Inflammatory macrophage (primary cell): ENCODE measurements at regions not wholly inside any gene's neighbourhood (a gene's known extent, or its start where the extent isn't known, plus 50 kb on each side); places are given as distances from the start of the nearest gene placed in this dataset.

Experiments
- DNase-seq, 2 donors: peaks; one replicate each; pipeline ENCODE4 v3.0.0-alpha.2; 2020 to 2022

- DNase-seq: no peak
Measured at GRCh38 chr4:152234571-152234970, 301.3 kb downstream of the FBXW7 start.

GRCh38 chr4:152232271-152232670 is 303.6 kb downstream of the FBXW7 start:
- DNase-seq: no peak

DNA sequence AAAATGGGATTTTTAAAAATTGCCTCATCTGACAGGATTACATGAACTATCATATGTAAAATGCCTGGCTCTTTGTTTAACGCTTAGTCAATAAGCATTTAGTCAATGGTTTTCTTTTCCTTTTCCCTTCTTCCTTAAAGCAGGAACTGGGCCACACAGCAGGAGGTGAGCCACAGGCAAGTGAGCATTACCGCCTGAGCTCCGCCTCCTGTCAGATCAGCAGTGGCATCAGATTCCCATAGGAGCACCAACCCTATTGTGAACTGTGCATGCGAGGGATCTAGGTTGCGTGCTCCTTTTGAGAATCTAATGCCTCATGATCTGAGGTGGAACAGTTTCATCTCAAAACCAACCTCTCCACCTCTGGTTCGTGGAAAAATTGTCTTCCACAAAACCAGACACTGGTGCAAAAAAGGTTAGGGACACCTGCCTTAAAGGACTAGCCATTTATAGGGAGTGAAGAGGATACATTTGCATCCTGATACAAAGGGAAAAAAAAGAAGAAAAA is 306.1 kb downstream of the FBXW7 start:
- DNase-seq: no peak

- DNase-seq: no peak
Measured at GRCh38 chr4:152225680-152226079, 310.2 kb downstream of the FBXW7 start.

GRCh38 chr4:152224721-152225420 is 311.0 kb downstream of the FBXW7 start:
- DNase-seq: no peak

DNA sequence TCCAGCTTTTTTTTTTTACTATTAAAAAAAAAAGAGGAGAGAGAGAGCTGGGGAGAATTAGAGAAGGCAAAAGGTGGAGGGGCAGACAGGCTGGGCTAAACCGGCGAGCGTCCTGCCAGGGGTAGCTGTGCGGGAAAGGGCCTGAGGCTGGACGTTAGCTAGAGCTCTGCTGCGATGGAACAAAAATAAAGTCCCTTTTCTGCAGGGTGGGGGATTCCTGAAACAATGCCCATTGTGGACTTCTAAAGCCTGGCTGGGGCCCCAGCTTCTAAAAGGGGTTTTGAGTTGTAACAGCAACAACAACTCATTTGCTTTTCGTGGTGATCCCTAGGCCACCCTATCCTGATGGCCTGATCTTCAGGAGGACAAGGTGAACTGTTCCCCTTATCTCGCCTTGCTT is 311.7 kb downstream of the FBXW7 start:
- DNase-seq: no peak

GRCh38 chr4:152223600-152223999 is 312.3 kb downstream of the FBXW7 start:
- DNase-seq: no peak

DNA sequence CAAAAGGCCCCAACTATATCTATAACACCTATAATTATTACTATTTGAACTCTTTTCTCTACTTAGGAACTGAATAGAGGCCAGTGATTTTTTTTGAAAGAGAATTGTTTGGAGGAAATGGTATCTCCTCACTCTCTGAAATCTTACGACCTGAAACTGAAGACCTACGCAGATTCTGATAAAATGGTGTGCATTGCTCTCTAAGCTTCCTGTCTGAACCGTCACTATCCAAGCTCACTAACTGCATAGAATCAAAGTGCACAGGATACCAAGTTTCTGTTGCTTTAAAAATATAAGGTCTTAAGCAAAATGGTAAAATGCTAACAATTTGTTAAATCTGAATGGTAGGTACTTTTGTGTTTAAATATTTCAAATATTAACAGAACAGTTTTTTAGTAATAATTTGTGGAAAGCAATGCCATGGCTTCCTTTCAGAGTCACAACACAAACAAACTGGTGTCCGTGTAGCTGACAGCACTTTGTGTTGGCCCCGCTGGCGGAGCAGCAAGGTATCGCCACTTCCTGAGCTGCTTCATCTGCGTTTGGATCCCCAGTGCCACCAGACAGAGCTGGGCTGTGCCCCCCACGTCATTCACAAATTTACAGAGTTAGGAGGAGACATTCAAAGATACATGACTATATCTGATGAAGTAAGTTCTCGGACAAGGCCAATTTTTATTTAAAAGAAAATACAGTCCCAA is 313.9 kb downstream of the FBXW7 start:
- no peak for DNase-seq

GRCh38 chr4:152220201-152220666 is 315.7 kb downstream of the FBXW7 start:
- no peak for DNase-seq

DNA sequence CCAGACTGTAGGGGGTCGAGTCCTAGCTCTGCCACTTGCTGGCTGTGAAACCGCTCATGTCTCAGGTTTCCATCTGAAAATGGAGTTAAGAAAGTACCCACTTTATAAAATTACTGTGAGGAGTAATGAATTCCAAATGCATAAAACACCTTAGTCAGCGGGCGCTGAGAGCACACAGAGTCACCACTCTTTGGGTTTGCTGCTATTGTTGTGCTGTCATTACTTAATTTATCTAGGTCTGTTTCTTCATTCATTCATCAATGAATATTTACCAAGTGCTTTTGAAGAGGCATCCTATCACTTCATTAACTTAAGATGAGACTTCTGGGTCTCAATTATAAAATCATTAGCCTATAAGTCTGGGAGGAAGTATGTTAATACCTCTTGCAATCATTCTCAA is 317.3 kb downstream of the FBXW7 start:
- DNase-seq: no peak

DNA sequence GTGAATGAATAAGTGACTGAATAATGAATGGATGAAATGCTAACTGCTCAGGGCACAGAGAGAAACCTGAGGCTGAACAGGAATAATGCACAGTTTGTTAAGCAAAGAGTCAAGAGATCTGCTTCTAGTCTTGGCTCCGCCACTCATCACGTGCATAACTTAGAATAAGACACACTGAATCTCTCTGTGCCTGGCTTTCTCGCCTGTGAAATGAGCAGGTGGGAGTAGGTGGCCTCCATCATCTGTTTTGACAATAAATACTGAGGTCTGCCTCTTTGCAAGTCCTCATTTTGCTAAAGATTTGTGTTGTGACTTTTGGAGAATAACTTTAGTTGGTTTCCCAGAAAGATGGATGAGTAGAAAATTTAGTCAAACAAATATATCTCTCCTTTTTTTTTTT is 318.0 kb downstream of the FBXW7 start:
- no peak for DNase-seq

DNA sequence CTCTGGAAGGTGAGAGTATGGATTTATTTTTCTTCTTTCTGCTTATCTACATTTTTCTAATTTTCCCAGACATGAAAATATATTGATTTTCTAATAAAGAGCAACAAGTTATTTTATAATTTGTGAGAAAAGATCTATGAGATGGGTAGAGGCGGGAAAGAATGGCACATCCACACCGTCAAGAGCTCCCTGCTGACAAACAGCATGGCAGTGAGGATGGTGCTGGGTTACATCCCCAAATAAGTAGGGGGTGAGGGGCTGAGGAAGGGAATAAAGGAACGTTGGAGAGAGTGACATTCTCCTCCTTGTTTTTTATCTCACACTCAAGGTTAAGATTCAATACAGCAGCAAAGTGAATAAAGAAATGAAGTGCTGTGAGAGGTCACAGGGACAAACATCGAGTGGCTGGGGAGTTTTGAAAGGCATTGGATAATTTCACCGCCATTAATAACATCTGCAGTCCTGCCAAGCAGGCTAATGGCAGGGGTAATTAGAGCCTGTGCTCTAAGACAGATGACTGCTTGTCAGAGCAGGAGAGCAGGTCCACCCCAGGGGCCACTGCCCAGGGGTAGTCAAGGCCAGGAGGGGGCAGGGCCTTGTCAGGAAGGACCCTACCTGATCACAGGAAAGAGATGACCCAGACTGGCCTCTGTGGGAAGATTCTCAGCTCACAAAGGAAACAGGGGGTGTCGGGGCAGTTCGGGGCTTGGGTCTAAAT is 323.8 kb downstream of the FBXW7 start:
- DNase-seq: no peak

DNA sequence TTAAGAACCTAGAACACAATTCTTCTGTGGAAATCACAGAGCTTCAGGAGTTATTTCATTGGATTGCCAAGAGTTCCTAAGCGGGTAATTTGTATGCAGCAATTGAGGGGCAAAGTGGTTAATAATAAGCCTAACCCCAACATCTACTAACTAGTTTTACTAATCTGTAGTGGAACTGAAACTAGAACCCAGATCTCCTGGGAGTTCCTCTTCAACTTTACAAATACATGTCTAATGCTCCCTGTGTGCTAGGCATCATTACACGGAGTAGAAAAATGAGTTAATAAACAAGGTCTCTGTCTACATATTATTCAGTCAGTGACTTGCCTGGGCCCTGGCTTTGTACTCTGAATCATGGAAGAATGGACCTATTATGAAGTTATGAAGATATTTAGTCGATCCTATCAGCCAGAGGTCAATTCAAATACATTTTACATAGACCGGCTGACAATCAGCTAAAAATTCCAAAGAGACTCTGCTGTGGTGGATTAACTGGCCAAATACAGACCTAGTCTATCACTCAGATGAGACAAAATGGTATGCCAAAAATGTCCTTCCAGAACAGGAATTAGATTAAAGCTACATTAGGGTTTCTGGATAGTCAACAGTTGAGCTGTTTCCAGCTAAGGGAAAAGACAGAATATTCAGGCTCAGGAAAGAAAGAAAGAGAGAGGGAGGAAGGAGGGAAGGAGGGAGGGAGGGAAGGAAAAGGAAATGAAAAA is 326.0 kb downstream of the FBXW7 start:
- DNase-seq: no peak

- DNase-seq: no peak
Measured at GRCh38 chr4:152207378-152207720, 328.5 kb downstream of the FBXW7 start.

- no peak for DNase-seq
Measured at GRCh38 chr4:152206646-152207377, 329.1 kb downstream of the FBXW7 start.

DNA sequence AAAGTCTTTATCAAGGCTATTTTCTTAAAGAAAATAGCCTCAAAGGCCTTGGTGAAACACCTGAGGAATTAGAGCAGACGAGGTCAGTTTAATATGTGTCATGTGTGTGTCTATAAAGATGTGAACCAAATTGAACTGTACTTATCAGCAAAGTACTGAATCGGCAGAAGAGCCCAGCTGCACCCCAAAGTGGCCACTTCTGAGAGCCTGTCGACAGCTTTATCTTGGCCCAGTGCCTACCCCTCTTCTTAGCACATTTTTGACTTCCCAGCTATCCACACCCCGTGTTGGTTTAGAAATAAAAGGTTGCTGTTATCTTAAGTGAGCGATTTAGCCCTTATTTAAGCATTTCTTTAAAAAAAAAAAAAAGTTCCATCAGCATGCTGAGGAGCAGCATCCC is 329.7 kb downstream of the FBXW7 start:
- no peak for DNase-seq

DNA sequence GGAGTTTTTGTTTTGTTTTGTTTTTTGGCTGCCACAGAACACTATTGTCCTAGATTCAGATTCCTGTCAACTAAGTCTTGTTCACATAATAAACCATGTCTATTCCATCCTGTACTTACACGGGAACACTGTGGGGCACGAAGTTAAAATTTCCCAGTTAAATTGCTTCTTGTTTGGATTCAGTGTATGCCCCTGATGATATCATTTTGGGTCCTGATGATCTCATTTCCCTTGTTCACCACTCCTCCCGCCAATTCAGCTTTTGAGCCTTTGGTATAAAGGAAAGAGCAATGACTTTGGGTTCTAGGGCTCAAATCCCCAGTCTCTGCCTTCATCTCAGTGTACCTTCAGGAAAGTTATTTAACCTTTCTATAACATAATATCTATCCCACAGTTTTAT is 333.5 kb downstream of the FBXW7 start:
- DNase-seq: no peak

DNA sequence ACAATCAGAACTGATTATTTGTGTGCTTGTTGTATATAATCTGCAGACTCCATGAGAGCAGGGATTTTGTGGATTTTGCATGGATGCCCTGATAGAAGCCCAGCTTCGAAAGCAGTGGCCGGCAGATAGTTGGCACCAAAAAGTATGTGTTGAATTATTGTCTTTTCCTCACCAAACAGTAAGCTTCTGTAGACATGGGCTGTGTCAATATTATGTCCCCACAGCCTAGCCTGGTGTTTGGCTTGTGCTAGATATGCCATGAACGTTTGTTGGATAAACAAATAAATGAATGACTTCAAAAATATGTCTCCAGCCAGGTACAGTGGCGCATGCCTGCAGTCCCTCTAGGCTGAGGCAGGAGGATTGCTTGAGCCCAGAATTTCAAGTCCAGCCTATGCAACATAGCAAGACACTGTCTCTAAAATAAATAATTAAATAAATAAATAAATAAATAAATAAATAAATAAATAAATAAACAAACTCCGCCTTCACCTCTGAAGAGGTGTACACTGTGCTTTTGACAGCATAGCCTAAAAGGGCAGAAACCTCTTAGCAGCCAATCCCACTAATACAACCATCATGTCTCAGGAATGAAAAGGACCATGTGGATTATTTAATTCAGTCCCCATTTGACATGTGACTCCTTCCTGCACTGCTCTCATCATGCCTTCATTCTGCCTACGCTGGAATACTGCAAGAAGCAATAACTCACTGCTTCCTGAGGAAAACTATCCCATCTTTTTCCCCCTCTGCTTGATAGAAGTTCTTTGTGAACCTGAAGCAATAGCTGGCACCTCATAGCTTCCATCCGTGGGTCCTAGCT is 335.2 kb downstream of the FBXW7 start:
- DNase-seq: no peak

DNA sequence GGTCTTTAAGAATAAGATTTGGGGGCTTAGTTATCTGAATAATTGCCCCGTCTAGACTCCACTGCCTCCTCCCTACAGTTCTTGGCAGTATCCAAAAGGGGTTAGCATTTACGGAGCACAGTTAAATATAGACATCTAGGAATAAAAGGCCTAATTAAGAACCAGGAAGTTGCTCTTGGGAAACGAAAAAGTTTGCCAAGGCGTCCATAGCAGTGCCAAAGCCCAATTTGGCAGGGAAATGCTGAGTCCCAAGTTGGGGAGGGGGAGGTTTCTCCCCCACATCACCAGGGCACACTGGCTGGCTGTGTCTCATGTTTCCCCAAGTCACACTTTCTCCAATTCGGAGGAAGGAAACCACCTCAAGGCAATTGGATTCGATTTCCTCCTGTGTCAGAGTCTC is 338.7 kb downstream of the FBXW7 start:
- DNase-seq: no peak

GRCh38 chr4:152195888-152196287 is 340.0 kb downstream of the FBXW7 start:
- DNase-seq: no peak

- DNase-seq: no peak
Measured at GRCh38 chr4:152193059-152193458, 342.8 kb downstream of the FBXW7 start.
